ENCODE measurements at regions not wholly inside any gene's neighbourhood (a gene's known extent, or its start where the extent isn't known, plus 50 kb on each side); places are given as distances from the start of the nearest gene placed in this dataset.
A peak's percentile ranks its signal among the peaks of the same experiment; 100 is the strongest.
"Not testable (repeated sequence)": the region's sequence is repeated elsewhere in the genome, so short reads cannot be mapped to it uniquely, and the experiment has no call there.

GRCh38 chr2:7557376-7557775 is 640.2 kb downstream of the RNF144A start:
- DNase-seq, result no peak

DNA sequence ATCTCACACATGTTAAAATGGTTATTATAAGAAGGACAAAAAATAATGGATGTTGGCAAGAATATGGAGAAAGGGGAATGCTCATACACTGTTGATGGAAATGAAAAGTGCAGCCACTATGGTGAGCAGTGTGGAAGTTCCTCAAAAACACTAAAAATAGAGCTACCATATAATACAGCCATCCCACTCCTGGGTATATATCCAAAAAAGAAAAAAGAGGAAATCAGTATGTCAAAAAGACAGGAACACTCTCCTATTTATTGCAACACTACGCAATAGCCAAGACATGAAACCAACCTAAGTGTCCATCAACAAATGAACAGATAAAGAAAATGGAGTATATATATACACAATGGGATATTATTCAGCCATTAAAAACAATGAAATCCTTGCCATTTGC is 642.6 kb downstream of the RNF144A start:
- DNase-seq, result no peak

GRCh38 chr2:7566382-7566881 is 649.2 kb downstream of the RNF144A start:
- DNase-seq, result no peak

DNA sequence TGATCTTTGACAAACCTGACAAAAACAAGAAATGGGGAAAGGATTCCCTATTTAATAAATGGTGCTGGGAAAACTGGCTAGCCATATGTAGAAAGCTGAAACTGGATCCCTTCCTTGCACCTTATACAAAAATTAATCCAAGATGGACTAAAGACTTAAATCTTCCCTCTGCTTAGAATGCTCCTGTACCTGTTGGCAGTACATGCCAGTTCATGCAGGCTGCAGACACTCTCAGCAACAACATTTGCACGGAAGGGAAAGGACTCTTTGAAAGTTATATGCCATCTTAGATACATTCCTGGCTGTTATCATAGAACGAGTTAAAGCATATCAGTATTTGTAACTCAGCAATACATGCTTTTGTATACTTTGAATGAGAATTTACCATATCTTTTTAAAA is 649.9 kb downstream of the RNF144A start:
- not testable (repeated sequence) for DNase-seq

GRCh38 chr2:7567646-7568045 is 650.4 kb downstream of the RNF144A start:
- peak; percentile 77 for DNase-seq

DNA sequence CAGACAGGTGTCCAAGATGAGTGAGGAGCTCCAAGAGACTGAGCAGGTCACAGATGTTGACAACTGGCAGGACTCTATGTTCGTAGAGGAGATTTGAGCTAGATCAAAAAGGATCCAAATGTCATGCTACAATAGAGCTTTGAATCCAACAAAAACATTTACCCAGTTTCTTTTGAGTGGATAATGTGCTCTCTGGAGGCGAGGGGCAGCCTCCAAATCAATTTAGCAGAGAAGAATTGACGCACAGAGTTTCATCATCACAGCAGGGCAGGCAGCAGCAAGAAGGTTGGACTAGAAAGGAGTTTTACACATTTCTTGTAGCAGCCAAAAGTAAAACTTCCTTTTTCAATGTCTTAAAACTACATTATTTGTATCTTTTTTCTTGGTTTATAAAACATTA is 653.0 kb downstream of the RNF144A start:
- no peak for DNase-seq

DNA sequence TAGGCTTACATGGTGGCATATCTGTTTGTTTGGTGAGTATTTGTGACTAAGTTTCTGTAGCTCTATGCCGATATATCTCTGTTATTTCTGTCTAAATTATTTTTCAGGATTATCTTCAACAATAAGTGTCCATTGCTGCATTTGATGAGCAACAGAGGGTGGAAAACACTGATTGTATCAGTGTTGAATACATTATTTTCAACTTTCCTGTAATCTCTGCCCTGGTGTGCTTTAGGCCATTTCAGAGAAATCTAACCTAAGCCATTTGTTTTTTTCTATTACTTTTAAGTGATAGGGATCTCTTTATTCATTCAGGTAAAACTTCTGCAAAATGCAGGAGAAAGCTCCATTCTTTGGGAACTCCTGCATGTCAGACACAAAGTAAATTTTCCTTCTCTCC is 654.5 kb downstream of the RNF144A start:
- DNase-seq, result no peak

DNA sequence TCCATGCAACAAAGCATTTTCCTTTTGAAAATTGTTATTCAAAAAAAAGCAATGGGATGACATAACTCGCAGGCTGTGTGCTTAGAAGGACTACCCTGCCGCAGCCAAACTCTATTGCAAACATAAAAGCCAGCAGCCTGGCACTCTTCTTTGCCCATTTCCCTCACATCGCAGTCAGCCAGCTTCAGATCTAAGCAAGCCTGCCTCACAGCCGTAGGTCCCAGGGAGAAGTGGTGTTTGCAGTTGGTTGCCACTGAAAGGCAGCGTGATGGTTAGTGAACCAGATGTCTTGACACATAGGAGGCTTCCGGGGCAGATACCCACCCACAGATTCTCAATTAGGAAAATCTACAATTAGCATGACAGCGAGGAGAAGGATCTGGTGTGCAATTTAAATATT is 655.2 kb downstream of the RNF144A start:
- peak; percentile 36 for DNase-seq

DNA sequence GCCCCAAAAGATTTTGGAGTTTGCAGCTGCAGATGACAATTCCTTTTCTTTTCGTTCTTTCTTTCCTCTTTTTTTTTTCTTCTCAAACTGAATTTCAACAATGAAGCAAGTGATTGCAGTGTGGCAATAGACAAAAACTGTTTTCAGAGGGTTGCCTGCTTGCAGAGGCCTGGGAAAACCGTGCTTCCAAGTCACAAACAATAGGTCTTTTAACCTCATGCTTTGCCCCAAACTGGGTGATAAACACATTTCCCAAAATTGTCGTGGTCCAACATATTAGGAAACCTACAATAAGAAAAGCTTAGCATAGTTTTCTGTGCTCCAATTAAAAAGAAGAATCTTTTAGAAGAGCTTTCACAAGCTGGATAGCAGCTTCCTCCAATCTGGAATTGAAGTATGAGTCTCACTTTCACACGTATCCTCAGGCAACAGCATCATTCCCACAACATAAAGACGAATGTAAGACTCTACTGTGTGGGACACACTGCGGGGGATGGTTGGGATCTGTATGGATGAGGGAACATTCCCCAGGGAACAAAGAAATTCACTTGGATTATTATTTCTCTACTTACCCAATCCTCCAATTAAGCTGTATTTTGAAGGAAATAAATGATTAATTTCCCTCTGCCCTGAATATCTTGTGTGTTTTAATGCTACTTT is 656.1 kb downstream of the RNF144A start:
- DNase-seq, result no peak

DNA sequence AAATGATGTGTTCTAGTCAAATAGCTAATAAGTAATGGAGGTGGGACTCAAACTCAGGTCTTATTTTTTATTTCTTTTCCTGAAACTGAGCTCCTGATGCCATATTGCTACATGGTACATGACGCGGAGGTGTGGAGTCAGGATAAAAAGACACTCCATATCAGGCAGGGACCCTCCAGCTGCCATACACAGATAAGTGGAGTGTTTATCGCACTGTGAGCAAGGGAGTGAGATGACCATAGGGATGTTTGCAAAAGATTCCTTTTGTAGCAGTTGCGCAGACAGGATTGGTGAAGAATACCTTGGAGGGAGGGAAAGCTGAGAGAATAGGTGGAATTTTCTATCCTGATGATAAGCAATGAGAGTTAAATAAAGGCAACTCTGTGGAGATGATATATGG is 657.2 kb downstream of the RNF144A start:
- DNase-seq, result no peak

DNA sequence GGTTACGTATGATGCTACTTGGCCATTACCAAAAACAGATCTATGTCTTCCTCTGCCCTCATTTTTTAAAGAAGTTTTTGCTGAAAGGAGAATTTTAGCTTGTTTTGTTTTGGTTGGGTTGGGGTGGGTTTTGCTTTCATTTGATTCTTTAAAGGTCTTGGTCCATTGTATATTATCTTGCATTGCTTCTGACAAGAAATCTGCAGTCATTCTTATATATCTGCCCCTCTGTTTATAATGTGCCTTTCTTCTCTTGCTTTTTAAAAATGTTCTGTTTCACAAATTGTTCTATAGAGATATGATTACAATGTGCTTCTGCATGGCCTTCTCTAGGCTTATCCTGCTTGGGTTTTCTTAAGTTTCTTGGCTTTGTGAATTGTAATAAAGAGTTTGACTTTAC is 660.6 kb downstream of the RNF144A start:
- no peak for DNase-seq

DNA sequence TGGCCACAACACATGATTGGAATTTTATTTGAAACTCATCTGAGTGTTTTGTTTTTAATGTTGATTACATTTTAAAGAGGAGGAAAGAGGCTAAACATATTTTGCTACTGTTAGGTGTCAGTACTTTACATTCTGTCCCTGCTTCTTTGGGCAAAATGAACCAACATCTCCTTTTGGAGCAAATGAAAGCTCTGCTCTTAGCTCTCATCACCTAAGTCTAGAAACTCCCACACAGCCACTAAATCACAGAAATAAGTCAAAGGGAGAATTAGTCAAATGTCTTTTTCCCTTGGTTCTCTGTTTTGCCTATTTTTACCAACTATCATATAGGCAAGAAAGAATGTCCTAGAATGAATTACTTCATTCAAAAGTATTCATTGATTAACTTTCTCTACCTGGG is 666.8 kb downstream of the RNF144A start:
- DNase-seq, result no peak

DNA sequence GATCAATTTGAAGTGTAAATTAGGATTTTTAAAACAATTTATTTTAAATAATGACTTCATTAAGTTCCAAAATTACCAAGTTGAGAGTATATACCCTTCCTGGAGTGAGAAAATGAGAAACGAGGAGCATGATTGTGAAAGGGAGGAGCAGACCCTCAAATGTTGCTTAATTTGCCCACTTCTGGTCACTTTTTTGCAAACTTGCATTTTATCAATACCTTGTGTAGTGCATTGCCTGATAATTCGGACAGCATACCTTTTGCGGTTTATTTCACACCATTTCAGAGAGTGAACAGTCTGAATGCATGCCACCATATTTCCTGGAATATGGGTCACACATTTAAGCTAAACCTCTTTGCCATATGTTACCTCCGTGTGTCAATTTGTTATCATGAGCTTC is 669.7 kb downstream of the RNF144A start:
- no peak for DNase-seq

GRCh38 chr2:7588295-7588694 is 671.1 kb downstream of the RNF144A start:
- DNase-seq, result no peak

GRCh38 chr2:7592618-7593140 is 675.5 kb downstream of the RNF144A start:
- peak; percentile 7 for DNase-seq

GRCh38 chr2:7593360-7593759 is 676.1 kb downstream of the RNF144A start:
- DNase-seq, result no peak

- no peak for DNase-seq
Observed at GRCh38 chr2:7594211-7594610, 677.0 kb downstream of the RNF144A start.

DNA sequence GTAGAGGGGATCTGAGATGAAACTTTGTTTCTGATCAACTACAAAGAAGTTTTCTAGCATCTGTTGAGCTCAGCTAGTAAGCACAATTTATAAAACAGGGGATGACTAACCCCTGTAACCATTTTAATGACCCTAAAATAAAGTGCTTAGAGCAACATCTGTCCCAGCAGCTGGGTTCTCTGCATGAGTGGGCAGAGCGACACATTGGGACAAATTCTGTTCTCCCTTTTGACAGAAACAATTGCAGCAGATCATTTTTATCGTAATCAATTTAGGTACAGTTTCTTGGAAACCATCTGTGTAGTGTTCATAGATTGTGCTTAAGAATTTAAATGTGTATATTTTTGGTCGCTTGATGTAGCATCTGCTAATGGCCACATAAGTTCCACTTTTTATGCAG is 678.0 kb downstream of the RNF144A start:
- no peak for DNase-seq

- DNase-seq, result no peak
Observed at GRCh38 chr2:7598402-7598801, 681.2 kb downstream of the RNF144A start.

DNA sequence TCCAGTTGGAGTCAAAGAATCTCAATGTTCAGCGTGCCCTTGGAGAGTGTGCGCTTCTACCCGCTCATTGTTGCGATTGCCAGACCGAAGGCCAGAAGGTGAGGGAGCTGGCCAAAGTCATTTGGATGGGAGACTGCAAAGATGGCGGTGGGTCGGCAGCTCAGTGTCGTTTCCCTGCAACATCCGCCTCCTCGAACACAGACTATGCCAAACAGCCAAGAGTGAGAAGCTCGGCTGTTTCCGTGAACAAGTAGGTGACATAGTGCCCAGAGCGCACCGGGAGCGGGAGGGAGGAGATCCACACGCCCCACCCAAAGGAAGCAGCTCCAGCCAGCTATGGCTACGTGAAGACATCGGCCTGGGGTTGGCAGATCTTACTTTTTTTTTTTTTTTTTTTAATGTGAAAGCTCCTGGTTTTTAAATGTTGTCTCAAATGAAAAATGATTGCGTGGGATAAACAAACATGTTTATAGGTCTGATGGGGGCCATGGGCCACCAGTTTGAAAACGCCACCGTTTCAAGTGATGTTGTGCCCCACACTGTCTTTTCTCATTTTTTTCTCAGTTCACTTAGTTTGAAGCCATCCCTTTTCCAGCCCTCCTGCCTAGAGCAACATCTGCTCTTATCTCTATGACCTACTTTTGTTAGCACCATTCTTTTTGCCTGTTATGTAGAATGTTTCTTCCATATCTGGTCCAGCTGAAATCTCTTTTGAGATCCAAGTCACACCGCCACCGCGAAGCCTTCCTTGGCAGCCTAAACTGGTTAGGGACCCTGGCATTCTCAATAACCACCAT is 682.4 kb downstream of the RNF144A start:
- no peak for DNase-seq

DNA sequence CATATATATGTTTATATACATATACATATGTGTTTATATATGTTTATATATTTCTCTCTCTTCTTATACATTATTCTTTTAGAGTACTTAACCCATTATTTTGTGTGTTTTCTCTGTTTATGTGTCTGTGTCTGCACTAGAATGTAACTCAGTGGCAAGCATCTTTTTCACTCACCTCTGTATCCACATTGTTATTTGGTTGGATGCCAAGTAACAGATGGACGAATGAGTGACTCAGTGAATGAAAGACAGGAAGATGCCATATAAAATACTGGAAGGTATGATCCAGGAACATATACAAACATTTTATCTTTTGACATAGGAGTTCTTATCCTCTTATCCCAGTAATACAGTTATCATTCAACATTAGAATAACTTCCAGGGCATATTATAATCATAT is 684.8 kb downstream of the RNF144A start:
- DNase-seq, result no peak

GRCh38 chr2:7604456-7604855 is 687.2 kb downstream of the RNF144A start:
- no peak for DNase-seq

DNA sequence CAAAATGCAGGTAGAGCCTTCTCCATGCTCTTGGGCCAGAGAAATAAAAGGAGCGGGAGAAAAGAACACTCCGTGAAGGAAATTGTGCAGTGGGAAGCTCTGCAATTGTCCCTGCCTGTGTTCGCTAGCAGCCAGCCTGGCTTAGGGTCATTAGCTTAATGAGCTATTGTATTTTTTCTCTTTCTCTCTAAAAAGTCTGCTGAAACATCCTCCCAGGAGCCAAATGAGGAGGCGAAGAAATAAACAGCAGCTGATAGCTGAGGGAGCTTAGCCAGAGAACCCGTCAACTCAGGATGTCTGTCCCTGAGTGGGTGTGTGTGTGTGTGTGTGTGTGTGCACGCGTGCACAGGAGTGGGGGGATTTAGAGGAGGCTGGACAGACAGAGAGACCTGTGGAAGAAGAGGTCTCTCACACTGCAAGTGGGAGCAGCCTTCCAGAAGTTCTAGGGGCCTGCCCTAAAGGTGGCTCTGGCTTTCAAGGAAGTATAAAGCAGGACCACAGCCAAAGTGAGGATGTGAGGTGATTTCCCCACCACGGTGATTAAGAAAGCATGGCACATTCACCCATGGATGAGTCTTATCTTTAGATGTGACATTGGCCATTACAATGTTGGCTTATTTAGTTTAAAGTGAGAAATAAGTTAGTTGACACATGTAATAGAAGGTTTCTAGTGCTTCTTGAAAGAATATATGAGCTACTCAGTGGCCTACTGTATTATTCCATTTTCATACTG is 690.4 kb downstream of the RNF144A start:
- DNase-seq, result no peak

DNA sequence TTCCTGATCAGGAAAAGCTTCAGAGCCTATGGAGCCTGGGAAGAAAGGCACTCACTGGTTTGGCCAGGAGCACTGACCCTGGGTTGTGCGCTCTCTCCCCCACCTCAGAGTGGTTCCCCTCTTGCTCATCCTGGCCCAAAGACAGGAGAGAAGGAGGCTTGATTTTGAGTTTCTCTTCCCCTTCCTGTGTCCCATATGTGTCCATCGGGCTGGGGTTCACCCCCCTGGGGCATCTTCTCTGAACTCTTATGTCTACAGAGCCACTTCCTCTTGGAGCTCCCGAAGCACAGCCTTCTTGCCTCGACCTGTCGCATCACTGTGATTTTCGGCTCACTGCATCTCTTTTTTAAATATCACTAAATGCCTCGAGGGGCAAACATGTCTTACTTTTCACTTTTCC is 692.3 kb downstream of the RNF144A start:
- DNase-seq, result no peak
